GM19025 (cell line): ENCODE measurements at regions not wholly inside any gene's neighbourhood (a gene's known extent, or its start where the extent isn't known, plus 50 kb on each side); places are given as distances from the start of the nearest gene placed in this dataset.

Experiments used
- ATAC-seq: cut with Tn5 transposase; IDR thresholded peaks from one replicate; pipeline ENCODE4 v1.9.1; 2021; ENCODE audit warnings: mild to moderate bottlenecking, low read depth, moderate library complexity; ENCODE audit not compliant: unreplicated experiment

DNA sequence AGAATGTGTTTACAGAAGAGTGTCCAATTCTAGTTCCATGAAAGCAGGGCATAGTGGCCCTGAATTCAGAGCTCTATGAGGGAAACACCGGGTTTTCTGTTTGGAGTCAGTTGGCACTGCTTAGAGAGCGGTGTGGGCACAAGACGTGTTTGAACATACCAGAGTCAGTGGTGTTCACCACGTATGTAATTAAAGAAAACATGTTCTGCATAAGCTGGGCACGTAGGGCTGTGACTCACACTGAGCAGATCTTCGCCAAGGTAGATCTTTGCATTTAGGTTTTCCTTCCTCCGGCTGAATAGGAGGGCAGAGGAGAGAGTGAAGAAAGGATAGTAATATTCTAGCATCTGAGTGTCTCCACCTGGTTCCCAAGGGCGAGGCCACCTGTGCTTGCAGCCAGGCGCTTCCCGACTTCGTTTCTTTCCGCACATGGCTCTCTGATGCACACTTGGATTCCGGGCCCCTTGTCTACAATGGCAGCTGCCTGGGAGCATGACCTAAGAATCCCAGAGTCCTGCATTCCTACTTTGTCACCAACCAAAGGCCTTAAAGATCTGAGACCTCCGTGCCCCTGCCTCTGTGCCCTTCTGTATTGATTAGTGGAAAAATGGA is 136.2 kb downstream of the ERMARD start:
- ATAC-seq = no peak

GRCh38 chr6:169886631-169887227 is 135.3 kb downstream of the ERMARD start:
- no peak for ATAC-seq

GRCh38 chr6:169885831-169886230 is 134.4 kb downstream of the ERMARD start:
- ATAC-seq = no peak

GRCh38 chr6:169885131-169885530 is 133.7 kb downstream of the ERMARD start:
- no peak for ATAC-seq

DNA sequence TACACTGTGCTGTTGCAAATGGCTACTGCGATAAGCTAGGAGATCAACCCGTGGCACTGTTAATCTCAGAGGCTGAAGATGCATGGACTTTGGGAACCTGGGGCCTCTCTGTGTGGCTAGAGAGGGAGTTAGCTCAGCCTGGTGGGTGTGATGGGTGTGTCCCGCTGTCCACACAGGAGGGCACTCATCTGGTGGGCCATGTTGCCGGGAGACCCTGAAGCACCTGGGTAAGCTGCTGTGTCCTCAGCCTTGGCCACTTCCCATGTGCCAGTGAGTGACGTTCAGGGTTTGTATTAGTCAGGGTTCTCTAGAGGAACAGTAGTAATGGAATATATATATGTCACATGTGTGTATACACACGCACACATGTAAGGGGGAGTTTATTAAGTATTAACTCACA is 132.7 kb downstream of the ERMARD start:
- no peak for ATAC-seq

DNA sequence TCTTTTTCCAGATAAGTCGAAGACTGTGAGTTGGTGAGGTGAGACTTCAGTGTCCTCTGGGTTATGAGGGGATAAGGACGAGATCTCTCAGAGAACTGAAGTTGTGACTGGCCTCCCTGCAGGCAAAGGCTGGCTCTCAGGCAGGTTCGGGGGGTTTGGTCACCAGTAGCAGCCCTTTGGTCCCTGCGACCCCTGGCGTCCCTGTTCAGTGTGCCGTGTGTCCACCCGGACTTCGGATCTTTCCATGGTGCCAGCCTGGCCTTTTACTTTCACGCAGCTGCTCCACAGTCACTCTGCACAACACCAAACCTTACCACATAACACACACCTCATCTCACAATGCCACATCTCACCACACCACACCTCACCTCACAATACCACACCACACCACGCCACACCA is 131.9 kb downstream of the ERMARD start:
- ATAC-seq = no peak

GRCh38 chr6:169881976-169882375 is 130.6 kb downstream of the ERMARD start:
- ATAC-seq = no peak

DNA sequence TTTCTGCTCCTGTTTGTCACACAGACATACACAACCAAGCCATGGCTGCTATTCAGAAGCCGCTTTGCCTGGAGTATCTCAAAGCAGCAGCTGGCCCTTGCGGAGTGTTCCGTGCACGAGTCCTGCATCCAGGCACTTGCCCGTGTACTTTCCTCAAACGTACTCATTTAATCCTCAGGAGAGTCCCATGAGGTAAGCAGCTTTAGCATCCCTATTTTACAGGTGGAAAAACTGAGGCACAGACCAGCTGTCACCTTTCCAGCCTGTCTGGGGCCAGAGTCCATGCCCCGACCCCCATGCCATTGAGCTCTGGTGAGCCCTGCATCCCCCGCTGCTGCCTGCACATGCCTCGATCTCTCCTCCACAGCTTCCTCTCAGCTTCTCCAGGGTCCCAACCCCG is 130.0 kb downstream of the ERMARD start:
- ATAC-seq = no peak

DNA sequence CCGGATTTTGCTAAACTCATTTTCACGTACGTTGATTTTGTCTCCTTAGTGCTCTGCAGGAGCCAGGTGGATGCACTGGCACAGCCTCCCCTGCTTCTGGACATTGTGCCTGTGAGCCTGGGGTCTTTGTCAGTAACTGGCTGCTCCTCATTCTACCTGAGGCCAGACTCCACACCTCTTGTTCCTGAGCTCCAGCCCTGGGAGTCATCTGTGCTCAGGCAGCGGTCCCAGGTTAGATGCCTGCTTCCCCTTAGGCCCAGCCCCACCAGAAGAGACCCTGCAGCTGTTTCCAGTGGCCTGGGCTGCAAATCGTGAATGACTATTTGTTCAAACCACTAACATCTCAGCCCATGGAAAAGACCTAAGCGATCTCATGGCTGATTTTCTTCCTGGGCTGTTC is 129.1 kb downstream of the ERMARD start:
- ATAC-seq = no peak

GRCh38 chr6:169869301-169869700 is 117.9 kb downstream of the ERMARD start:
- no peak for ATAC-seq

GRCh38 chr6:169868458-169868857 is 117.0 kb downstream of the ERMARD start:
- ATAC-seq = peak; percentile 68

DNA sequence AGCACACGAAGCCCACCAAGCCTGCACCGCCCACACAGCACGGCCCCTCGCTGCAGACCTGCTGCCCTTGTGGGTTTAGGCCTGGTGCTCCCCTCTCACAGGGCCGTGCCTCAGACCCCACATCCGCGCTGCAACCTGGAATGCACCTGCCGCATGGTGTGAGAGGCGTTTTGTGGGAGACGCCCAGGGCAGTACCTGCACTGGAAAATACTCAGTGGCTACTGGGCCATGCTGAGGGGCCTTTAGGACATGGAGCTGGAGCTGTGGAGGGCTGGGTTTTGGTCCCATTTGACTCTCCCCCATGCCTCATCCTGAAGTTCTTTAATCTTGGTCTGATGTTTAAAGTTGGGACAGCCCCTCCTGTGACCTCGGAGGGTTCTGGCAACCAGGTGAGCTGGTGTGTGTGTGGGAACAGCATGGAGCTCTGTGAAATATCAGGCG is 116.3 kb downstream of the ERMARD start:
- no peak for ATAC-seq

GRCh38 chr6:169866668-169867521 is 115.5 kb downstream of the ERMARD start:
- no peak for ATAC-seq

GRCh38 chr6:169866140-169866534 is 114.7 kb downstream of the ERMARD start:
- ATAC-seq = no peak

GRCh38 chr6:169865346-169866139 is 114.1 kb downstream of the ERMARD start:
- ATAC-seq = no peak

GRCh38 chr6:169864148-169865020 is 113.0 kb downstream of the ERMARD start:
- no peak for ATAC-seq

DNA sequence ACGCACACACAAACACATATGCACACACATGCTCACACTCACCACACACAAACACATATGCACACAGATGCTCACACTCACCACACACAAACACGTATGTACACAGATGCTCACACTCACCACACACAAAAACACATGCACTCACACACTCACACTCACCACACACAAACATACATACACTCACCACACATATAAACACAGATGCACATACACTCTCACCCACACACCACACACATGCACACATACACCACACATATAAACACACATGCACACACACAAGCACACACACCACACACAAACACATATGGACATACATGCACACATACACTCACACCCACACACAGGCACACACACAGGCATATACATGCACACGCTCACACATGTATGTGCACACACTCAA is 112.3 kb downstream of the ERMARD start:
- no peak for ATAC-seq

DNA sequence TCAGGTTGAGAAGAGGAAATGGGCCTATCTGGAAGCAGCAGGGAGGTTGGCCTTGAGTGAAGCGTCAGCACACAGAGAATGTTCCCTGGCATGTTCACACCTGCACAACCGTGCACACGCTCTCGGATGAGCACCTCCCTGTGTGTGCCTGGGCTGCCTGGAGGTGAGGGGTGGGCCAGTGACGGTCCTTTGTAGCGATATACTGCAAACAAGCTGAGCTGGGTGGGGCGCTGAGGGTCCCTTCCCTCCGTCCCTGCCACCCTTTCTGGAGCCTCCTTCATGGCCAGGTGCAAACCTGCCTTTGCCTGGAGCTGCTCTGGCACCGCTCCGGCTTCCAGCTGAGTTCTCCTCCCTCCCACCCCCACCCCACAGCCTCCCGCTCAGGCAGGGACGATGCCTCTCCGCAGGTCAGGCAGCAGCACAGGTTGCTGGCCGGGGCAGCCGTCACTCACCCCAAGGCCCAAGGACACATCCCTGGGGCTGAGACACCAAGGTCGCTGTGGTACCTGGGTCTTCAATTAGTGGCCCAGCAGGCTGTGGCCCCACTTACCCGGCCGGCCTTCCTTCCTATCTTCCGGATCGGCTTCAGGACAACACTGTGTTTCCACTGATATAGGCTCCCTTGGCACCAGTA is 111.6 kb downstream of the ERMARD start:
- no peak for ATAC-seq
